Coronary artery (tissue), 2 donors: ENCODE measurements at regions not wholly inside any gene's neighbourhood (a gene's known extent, or its start where the extent isn't known, plus 50 kb on each side); places are given as distances from the start of the nearest gene placed in this dataset.
A peak's percentile ranks its signal among the peaks of the same experiment; 100 is the strongest.

ENCODE experiments used
- DNase-seq: peaks from one replicate; pipeline ENCODE4 v3.0.0-alpha.2; 2017; ENCODE audit warnings: low spot score
- H3K27ac ChIP-seq, 2 donors: fragments of 200-600 bp; sonication (generic); one replicate each; pipeline ENCODE4 v1.5.1; 2016 to 2019
- H3K4me3 ChIP-seq: fragments of 200-600 bp; sonication (generic); 2 replicates; pipeline ENCODE4 v1.5.1; 2016; ENCODE audit warnings: mild to moderate bottlenecking, moderate library complexity
- TF ChIP-seq, protein P1 (sequence below): fragments of 200-600 bp; sonication (generic); IDR thresholded peaks from one replicate; pipeline ENCODE4 v1.5.1; 2019; ENCODE audit warnings: antibody characterized with exemption

DNA sequence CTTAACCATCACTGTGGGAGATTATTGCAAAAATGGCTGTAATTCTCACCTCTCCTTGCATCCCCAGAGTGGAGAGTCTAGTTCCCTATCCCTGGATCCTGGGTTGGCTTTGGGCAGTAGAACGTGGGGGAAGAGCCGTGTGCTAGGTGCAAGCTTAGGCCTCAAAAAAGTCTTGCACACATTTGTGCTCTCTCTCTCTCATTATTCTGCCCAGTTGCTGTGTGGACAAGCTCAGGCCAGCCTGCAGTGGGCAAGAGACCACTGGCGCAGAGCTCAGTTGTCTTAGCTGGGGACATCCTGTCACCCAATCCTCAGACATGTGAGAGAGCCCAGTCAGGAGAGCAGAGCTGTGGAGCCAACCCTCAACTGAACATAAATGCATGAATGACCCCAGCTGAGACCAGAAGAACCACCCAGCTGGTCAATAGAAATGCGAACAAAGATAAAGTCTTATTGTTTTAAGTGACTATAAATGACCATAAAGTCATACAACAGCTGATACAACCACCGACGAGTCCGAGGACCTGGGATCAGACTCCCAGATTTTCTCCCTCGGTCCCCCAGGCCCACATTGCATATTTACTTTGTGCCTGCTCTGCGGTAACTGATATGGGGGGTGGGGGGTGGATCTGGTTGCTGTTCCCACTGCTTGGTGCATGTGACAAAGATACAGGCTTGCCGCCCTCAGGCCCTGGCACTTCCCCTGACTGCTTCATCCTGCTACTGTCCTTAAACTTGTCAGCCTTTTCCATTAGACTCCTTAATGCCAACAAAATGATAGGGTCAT is 166.4 kb upstream of the MVB12B start:
- Histone ChIP-seq H3K4me3 (no peak overlapping the region), H3K27ac (no peak overlapping the region)
- TF ChIP-seq, protein P1, sequence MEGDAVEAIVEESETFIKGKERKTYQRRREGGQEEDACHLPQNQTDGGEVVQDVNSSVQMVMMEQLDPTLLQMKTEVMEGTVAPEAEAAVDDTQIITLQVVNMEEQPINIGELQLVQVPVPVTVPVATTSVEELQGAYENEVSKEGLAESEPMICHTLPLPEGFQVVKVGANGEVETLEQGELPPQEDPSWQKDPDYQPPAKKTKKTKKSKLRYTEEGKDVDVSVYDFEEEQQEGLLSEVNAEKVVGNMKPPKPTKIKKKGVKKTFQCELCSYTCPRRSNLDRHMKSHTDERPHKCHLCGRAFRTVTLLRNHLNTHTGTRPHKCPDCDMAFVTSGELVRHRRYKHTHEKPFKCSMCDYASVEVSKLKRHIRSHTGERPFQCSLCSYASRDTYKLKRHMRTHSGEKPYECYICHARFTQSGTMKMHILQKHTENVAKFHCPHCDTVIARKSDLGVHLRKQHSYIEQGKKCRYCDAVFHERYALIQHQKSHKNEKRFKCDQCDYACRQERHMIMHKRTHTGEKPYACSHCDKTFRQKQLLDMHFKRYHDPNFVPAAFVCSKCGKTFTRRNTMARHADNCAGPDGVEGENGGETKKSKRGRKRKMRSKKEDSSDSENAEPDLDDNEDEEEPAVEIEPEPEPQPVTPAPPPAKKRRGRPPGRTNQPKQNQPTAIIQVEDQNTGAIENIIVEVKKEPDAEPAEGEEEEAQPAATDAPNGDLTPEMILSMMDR = no peak
- DNase-seq = no peak

DNA sequence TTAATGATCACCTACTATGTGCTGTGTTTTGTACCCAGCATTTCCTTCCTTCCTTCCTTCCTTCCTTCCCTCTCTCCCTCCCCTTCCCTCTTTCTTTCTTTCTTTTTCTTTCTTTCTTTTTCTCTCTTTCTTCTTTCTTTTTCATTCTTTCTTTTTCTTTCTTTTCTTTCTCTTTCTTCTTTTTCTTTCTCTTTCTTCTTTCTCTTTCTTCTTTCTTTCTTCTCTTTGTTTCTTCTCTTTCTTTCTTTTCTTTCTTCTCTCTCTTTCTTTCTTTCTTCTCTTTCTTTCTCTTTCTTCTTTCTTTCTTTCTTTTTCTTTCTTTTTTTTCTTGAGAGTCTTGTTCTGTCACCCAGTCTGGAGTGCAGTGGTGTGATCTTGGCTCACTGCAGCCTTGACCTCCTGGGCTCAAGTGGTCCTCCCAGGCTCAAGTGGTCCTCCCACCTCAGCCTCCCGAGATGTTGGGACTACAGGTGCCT is 165.7 kb upstream of the MVB12B start:
- Histone ChIP-seq H3K27ac (no peak overlapping the region), H3K4me3 (no peak overlapping the region)
- DNase-seq = no peak
- TF ChIP-seq, protein P1 = no peak

DNA sequence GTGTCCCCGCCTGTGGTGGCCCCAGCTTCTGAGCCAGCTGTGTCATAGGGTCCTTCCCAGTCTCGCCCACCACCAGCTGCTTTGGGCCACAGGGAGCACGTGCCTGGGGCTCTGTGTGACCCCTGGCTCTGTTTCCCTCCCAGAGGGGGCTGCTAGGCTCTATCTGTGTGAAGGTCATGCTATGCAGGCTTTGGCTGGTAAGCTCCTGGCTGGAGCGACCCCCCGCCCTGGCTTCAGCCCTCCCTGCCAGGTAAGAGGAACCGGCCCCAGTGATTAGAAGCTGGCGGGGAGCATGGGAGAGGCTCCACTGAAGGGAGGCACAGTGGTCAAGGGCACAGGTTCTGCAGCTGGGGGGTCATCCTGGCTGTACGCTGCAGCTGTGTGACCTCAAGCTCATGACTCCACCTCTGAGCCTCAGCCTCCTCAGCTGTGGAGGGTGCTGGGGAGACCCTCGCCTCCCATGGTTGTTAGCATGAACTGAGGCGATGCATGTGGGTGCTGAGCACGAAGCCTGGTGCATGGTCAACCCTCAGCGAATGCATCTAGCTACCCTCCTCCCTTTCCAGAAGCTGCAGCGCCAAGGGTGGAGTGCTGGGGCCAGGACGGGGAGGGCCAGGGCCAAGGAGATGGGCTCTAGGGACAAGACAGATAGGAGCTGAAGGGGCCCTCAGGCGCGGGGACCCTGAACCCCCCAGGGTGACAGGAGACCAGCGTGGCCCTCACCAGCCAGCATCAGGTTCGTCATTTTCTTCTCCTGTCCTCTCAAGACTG is 163.8 kb upstream of the MVB12B start:
- DNase-seq = peak; percentile 61
- TF ChIP-seq, protein P1 = no peak

DNA sequence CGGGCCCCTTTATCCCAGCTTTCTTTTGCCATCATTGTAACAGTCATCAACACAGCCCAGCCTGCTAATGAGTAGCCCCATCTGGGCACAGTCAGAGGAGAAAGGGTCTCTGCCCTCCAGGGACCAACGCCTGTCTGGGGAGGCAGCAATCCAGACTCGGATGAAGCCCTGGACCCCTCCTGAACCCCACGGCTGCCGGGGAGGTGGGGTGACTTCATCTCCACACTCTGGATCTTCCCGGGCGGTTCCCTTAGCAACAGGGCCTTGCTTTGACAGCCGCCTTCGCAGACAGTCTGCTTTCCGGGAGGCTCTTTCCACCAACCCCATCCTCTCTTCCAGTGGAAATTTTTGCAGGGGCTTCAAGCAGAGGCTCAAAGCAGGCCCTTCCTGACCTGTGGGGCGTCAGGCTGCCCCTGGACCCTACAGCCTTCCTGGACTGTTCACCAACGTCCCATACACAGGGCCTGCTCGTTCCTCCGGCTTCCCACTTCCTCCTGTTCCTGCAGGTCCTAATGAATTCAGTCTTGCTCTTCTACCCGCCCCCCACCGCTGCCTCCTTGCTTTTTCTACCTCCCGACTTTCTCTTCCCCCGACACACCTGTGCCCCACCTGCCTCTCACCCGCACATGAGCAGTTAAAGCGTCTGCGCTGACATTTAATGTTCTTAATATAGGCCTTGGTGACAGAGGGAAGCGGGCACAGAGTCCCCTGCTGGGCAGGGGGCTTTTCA is 161.7 kb upstream of the MVB12B start:
- DNase-seq = no peak
- H3K27ac ChIP-seq = no peak overlapping the region
- TF ChIP-seq, protein P1 = no peak
- no peak overlapping the region for H3K4me3 ChIP-seq

More for the DNA sequence above, 163.8 kb upstream of the MVB12B start:
- Histone ChIP-seq H3K27ac (no peak overlapping the region), H3K4me3 (no peak overlapping the region)

DNA sequence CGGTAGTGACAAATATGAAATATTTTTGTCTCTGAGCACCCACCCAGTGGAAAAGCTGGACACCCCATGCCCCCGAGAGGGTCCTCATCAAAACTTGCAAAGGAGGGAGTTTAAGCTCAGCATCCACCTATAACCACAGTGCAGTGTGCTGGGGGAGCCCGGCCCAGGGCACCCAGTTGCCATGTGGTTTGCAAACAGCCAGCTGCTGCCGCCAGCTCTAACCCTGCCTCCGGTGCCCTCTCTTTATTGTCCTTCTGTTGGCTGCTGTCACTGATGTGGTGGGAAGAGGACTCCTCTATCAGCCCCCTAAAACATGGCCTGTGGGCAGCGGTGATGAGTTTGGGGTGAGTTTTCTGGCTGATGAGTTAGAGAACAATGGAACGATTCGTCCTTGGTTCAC is 160.9 kb upstream of the MVB12B start:
- Histone ChIP-seq H3K4me3 (no peak overlapping the region), H3K27ac (no peak overlapping the region)
- DNase-seq = no peak
- TF ChIP-seq, protein P1 = no peak

DNA sequence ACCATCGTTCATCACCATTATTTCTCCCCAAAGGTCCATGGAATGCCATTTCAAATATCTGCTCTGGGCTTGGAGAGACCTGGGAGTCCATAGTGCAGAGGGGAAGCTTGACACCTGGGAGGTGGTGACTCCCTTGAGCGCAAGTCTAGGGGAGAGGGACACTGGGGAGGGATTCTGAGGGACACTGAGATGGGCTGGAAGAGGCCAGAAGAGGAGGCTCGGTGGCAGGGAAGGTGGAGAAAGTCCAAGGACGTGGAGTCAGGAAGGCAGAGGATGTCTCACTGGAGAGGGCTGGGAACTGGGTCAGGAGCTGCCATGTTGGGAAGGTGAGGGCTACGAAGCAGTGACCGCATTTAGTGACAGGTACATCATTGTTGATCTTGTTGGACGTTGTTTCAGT is 160.3 kb upstream of the MVB12B start:
- TF ChIP-seq, protein P1 = no peak
- no peak for DNase-seq
- Histone ChIP-seq H3K4me3 (no peak overlapping the region), H3K27ac (no peak overlapping the region)
